Sigmoid colon (tissue), 6 donors: ENCODE measurements at regions not wholly inside any gene's neighbourhood (a gene's known extent, or its start where the extent isn't known, plus 50 kb on each side); places are given as distances from the start of the nearest gene placed in this dataset.

ENCODE experiments used
- DNase-seq: peaks from one replicate; pipeline ENCODE4 v3.0.0-alpha.2; 2019
- H3K27ac ChIP-seq, 4 donors: fragments of 200-600 bp; sonication (generic); one replicate each; pipeline ENCODE4 v1.5.1; 2016 to 2019; ENCODE audit warnings: mild to moderate bottlenecking in 1 of 4
- H3K27me3 ChIP-seq, 3 donors: fragments of 200-600 bp; sonication (generic); one replicate each; pipeline ENCODE4 v1.5.1; 2019; ENCODE audit warnings: mild to moderate bottlenecking in 1 of 3
- H3K36me3 ChIP-seq, 4 donors: fragments of 200-600 bp; sonication (generic); one replicate each; pipeline ENCODE4 v1.5.1; 2016 to 2019
- H3K4me1 ChIP-seq, 4 donors: fragments of 200-600 bp; sonication (generic); one replicate each; pipeline ENCODE4 v1.5.1; 2017 to 2019
- H3K4me3 ChIP-seq, 4 donors: fragments of 200-600 bp; sonication (generic); one replicate each; pipeline ENCODE4 v1.5.1; 2017 to 2019; ENCODE audit warnings: mild to moderate bottlenecking in 2 of 4, moderate library complexity in 1 of 4
- H3K9me3 ChIP-seq, 4 donors: fragments of 200-600 bp in 3 of 4; sonication (generic) in 3 of 4; one replicate each; pipeline versions ENCODE4 v1.5.1 to v1.6.1; 2013 to 2019
- EP300 ChIP-seq, 4 donors: sonication (generic); formaldehyde crosslinking; IDR thresholded peaks; one replicate each; pipeline ENCODE4 v1.6.1; 2017; ENCODE audit warnings: antibody characterized with exemption in 4 of 4
- POLR2A ChIP-seq, 2 donors: fragments of 450-650 bp; IDR thresholded peaks; one replicate each; pipeline ENCODE4 v1.6.1; 2016; ENCODE audit warnings: antibody characterized with exemption in 2 of 2, mild to moderate bottlenecking in 2 of 2, moderate library complexity in 2 of 2
- POLR2AphosphoS5 ChIP-seq, 4 donors: sonication (generic); formaldehyde crosslinking; IDR thresholded peaks; one replicate each; pipeline ENCODE4 v1.6.1; 2017; ENCODE audit warnings: antibody characterized with exemption in 4 of 4
- WGBS, 2 donors: extraction: QIAGEN DNeasy Blood & Tissue Kit; methylation state at CpG; one replicate each; pipeline ENCODE4 v1.1.7; 2013; 5-methylcytosine and 5-hydroxymethylcytosine counted together
- intact Hi-C: fragments of 100-400 bp; cut with DNase I; formaldehyde crosslinking; loops from one replicate; pipeline ENCODE4 v1.15.1; 2023
- TF ChIP-seq, protein P1 (sequence below), 4 experiments: fragments of 450-650 bp in 3 of 4; fragments of 200-600 bp in 1 of 4; IDR thresholded peaks; one replicate each; pipeline ENCODE4 v1.5.1; 2016 to 2019; ENCODE audit warnings: antibody characterized with exemption in 4 of 4, mild to moderate bottlenecking in 3 of 4, moderate library complexity in 2 of 4
- donor health status: healthy with polysubstance abuse.
- donor health status: healthy.

DNA sequence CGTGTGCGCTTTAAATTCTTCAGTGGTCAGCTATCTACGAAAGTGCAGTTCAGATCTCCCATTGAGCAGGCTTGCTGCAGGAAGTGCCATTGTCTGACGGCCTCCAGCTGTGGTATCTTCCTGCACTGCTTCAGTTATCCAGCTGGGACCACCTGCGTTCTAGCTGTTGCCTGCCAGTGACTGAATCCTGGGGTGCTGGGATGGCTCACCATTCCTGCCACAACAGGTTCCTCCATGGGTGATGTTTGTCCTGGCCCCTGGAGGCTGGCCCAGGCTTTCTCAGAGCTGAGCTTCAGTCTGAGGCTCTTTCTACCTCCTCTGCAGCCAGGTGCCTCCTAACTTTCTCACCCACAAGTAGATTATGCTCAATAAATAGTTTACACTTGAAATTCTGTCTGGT lies 498.5 kb upstream of the HS6ST1 start:
- Histone ChIP-seq H3K27ac (no peak overlapping the region), H3K4me1 (no peaks in the 10 kb centered on the region), H3K9me3 (no peaks in the 10 kb centered on the region), H3K36me3 (no peaks in the 10 kb centered on the region), H3K4me3 (no peak overlapping the region), H3K27me3 (peaks cover 0 to 4% (median 0%) of the 10 kb centered on the region in 3 donors)
- intact Hi-C loops = no loop called here
- DNase-seq = no peak
- no peak for TF ChIP-seq POLR2A (IDR thresholded peaks at IDR 0.05)
- TF ChIP-seq POLR2AphosphoS5 (IDR thresholded peaks at IDR 0.05) = peak in 2 of 4 donors; percentile 50 to 61
- TF ChIP-seq, protein P1, sequence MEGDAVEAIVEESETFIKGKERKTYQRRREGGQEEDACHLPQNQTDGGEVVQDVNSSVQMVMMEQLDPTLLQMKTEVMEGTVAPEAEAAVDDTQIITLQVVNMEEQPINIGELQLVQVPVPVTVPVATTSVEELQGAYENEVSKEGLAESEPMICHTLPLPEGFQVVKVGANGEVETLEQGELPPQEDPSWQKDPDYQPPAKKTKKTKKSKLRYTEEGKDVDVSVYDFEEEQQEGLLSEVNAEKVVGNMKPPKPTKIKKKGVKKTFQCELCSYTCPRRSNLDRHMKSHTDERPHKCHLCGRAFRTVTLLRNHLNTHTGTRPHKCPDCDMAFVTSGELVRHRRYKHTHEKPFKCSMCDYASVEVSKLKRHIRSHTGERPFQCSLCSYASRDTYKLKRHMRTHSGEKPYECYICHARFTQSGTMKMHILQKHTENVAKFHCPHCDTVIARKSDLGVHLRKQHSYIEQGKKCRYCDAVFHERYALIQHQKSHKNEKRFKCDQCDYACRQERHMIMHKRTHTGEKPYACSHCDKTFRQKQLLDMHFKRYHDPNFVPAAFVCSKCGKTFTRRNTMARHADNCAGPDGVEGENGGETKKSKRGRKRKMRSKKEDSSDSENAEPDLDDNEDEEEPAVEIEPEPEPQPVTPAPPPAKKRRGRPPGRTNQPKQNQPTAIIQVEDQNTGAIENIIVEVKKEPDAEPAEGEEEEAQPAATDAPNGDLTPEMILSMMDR (IDR thresholded peaks at IDR 0.05) = no peak
- no peak for TF ChIP-seq EP300 (IDR thresholded peaks at IDR 0.05)
- 59 to 68% methylated on average over 5 of the region's 5 CpGs for WGBS, 2 donors

DNA sequence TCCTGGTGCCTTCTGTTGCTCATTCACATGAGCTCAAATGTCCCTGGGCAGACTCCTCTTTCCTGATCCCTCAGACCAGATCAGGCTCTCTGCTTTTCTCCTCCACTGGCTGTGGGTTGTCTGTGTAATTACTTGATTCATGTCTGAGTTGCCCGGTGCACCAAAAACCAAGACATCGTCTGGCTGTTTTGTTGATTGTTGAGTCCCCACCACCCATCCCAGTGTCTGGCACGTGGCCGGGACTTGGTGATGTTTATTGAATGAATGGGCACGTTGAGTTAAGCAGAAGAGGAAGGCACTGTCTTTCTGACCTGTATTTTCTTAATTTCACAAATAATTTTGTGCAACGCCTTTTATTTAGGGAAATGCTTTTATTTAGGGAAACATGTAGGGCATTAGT lies 499.1 kb upstream of the HS6ST1 start:
- no peak for DNase-seq
- no peaks in the 10 kb centered on the region for H3K4me1 ChIP-seq
- H3K27me3 ChIP-seq = peaks cover 0 to 4% (median 0%) of the 10 kb centered on the region in 3 donors
- no peak overlapping the region for H3K27ac ChIP-seq
- WGBS, 2 donors = 64 to 83% methylated on average over 6 of the region's 6 CpGs
- no peaks in the 10 kb centered on the region for H3K36me3 ChIP-seq
- no peak overlapping the region for H3K4me3 ChIP-seq
- TF ChIP-seq POLR2AphosphoS5 (IDR thresholded peaks at IDR 0.05) = no peak
- TF ChIP-seq EP300 (IDR thresholded peaks at IDR 0.05) = no peak
- TF ChIP-seq POLR2A (IDR thresholded peaks at IDR 0.05) = no peak
- TF ChIP-seq, protein P1 (IDR thresholded peaks at IDR 0.05) = no peak
- intact Hi-C loops = no loop called here
- no peaks in the 10 kb centered on the region for H3K9me3 ChIP-seq

DNA sequence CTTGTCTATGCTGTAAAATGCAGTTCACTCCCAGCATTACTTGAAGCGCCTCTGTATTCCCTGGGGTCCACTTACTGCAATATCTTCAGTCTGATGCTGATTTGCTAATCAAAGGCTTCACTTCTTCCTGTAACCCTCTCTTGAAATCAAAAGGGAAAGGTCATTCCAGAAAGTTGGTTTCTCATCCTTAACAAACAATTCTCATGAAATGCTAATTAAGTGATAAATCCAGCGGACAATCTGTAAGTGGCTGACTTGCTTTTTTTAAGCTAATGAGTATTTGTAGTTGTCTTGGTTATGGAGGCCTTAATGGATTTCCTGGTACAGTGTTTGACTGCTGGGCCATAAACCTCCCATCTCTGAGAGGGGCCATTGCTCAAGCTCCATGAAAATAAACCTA lies 499.6 kb upstream of the HS6ST1 start:
- no peak overlapping the region for H3K4me3 ChIP-seq
- H3K4me1 ChIP-seq = no peaks in the 10 kb centered on the region
- 80 to 86% methylated on average over 2 of the region's 2 CpGs for WGBS, 2 donors
- H3K27me3 ChIP-seq = peaks cover 0 to 4% (median 0%) of the 10 kb centered on the region in 3 donors
- H3K36me3 ChIP-seq = no peaks in the 10 kb centered on the region
- no peak for DNase-seq
- TF ChIP-seq, protein P1 (IDR thresholded peaks at IDR 0.05) = no peak
- no peak for TF ChIP-seq POLR2A (IDR thresholded peaks at IDR 0.05)
- no peak for TF ChIP-seq POLR2AphosphoS5 (IDR thresholded peaks at IDR 0.05)
- TF ChIP-seq EP300 (IDR thresholded peaks at IDR 0.05) = no peak
- intact Hi-C loops = no loop called here
- no peaks in the 10 kb centered on the region for H3K9me3 ChIP-seq
- H3K27ac ChIP-seq = no peak overlapping the region

DNA sequence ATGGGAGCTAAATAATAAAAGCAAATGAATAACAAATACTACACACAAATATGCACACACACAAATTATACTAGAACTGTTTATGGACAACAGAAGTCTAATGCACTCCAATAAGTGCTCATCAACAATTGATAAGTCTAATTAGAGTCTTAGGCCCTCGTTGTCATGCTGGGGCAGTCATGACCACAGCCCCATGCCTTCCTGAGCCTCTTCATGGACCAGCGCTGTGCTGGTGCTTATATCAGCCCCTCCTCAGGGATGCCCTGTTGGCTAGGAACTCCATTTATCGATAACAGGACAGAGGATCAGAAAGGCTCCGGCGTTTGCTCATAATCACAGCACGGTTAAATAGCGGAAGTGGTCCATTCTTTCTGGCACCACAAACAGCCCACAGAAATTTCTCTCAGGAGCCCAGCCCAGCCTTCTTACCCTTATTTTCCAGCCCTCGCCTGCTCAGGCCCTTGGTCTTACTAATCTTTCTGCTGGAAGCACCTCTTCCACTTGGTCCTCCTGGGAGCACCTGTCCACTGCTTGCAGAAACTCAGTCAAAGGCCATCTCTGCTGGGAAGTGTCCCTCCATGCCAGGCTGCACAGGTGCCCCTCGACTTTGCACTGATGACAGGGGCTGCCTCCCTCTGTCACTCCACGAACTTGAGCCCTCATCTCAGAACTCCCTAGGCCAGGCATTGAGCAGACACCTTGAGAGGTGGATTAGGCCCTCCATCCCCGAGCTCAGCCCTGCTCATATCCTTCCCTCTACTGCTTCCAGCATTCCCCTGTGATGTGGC lies 500.2 kb upstream of the HS6ST1 start:
- 74 to 88% methylated on average over 11 of the region's 11 CpGs for WGBS, 2 donors
- H3K9me3 ChIP-seq = no peaks in the 10 kb centered on the region
- peaks cover 0 to 4% (median 0%) of the 10 kb centered on the region in 3 donors for H3K27me3 ChIP-seq
- H3K4me1 ChIP-seq = no peaks in the 10 kb centered on the region
- H3K27ac ChIP-seq = no peak overlapping the region
- TF ChIP-seq POLR2A (IDR thresholded peaks at IDR 0.05) (no peak), POLR2AphosphoS5 (IDR thresholded peaks at IDR 0.05) (no peak), EP300 (IDR thresholded peaks at IDR 0.05) (no peak)
- TF ChIP-seq, protein P1 (IDR thresholded peaks at IDR 0.05) = no peak
- no peak for DNase-seq
- H3K36me3 ChIP-seq = no peaks in the 10 kb centered on the region
- intact Hi-C loops = no loop called here
- H3K4me3 ChIP-seq = no peak overlapping the region
